Astrocyte (in vitro differentiated cells and primary cell): ENCODE measurements at regions not wholly inside any gene's neighbourhood (a gene's known extent, or its start where the extent isn't known, plus 50 kb on each side); places are given as distances from the start of the nearest gene placed in this dataset.

Experiments
- DNase-seq: peaks from one replicate; pipeline ENCODE4 v3.0.0-alpha.2; 2010; ENCODE audit warnings: low read depth
- FAIRE-seq: peaks from 2 replicates; lab custom pipeline; 2011; peaks lifted over from hg19 to GRCh38; lab: Jason Lieb, UNC
- H2AFZ ChIP-seq: 2 replicates; pipeline ENCODE4 v1.6.0; 2012; ENCODE audit warnings: low read depth, low read length, inconsistent platforms
- H3K27ac ChIP-seq: 2 replicates; pipeline ENCODE4 v1.5.1; 2011; ENCODE audit warnings: low read depth, low read length, inconsistent platforms
- H3K27me3 ChIP-seq: 2 replicates; pipeline ENCODE4 v1.6.0; 2011; ENCODE audit warnings: low read length, inconsistent platforms; ENCODE audit not compliant: insufficient read depth
- H3K36me3 ChIP-seq: 2 replicates; pipeline ENCODE4 v1.5.1; 2011; ENCODE audit warnings: low read length, inconsistent platforms; ENCODE audit not compliant: insufficient read depth
- H3K4me1 ChIP-seq: 2 replicates; pipeline ENCODE4 v1.5.1; 2011; ENCODE audit warnings: low read length, inconsistent platforms; ENCODE audit not compliant: insufficient read depth
- H3K4me2 ChIP-seq: 2 replicates; pipeline ENCODE4 v1.6.0; 2012; ENCODE audit warnings: low read length, inconsistent platforms
- H3K4me3 ChIP-seq: 2 replicates; pipeline ENCODE4 v1.5.1; 2011; ENCODE audit warnings: low read depth, mild to moderate bottlenecking, low read length, inconsistent platforms; ENCODE audit not compliant: insufficient read depth
- H3K79me2 ChIP-seq: 2 replicates; pipeline ENCODE4 v1.6.0; 2012; ENCODE audit warnings: mild to moderate bottlenecking, low read length, inconsistent platforms; ENCODE audit not compliant: insufficient read depth
- H3K9ac ChIP-seq: 2 replicates; pipeline ENCODE4 v1.6.0; 2012; ENCODE audit warnings: mild to moderate bottlenecking, low read length, inconsistent platforms
- H3K9me3 ChIP-seq: 2 replicates; pipeline ENCODE4 v1.5.1; 2012; ENCODE audit warnings: low read depth, mild to moderate bottlenecking, low read length, inconsistent platforms; ENCODE audit not compliant: insufficient read depth
- H4K20me1 ChIP-seq: 2 replicates; pipeline ENCODE4 v1.6.0; 2012; ENCODE audit warnings: low read length, inconsistent platforms; ENCODE audit not compliant: insufficient read depth
- H3K27ac Mint-ChIP-seq: one replicate; pipeline ENCODE4 v1.8.0; 2021; ENCODE audit warnings: mild to moderate bottlenecking, mixed read lengths; ENCODE audit not compliant: unreplicated experiment
- H3K27me3 Mint-ChIP-seq: one replicate; pipeline ENCODE4 v1.8.0; 2021; ENCODE audit warnings: low read depth, mixed read lengths; ENCODE audit not compliant: unreplicated experiment
- H3K36me3 Mint-ChIP-seq: one replicate; pipeline ENCODE4 v1.8.0; 2021; ENCODE audit warnings: low read depth, mixed read lengths; ENCODE audit not compliant: unreplicated experiment
- H3K4me1 Mint-ChIP-seq: one replicate; pipeline ENCODE4 v1.8.0; 2021; ENCODE audit warnings: low read depth, mixed read lengths; ENCODE audit not compliant: unreplicated experiment
- H3K4me3 Mint-ChIP-seq: one replicate; pipeline ENCODE4 v1.8.0; 2021; ENCODE audit warnings: mild to moderate bottlenecking, moderate library complexity, mixed read lengths; ENCODE audit not compliant: unreplicated experiment
- H3K9me3 Mint-ChIP-seq: one replicate; pipeline ENCODE4 v1.8.0; 2021; ENCODE audit warnings: mild to moderate bottlenecking, mixed read lengths; ENCODE audit not compliant: unreplicated experiment
- CTCF ChIP-seq: IDR thresholded peaks from 2 replicates; pipeline ENCODE4 v1.5.1; 2011; ENCODE audit warnings: low read depth, mild to moderate bottlenecking, inconsistent platforms, low read length, moderate library complexity; ENCODE audit not compliant: insufficient read depth
- EZH2 ChIP-seq: IDR thresholded peaks from 2 replicates; pipeline ENCODE4 v1.6.1; 2012; ENCODE audit warnings: mild to moderate bottlenecking, low read length, inconsistent platforms; ENCODE audit not compliant: insufficient read depth

DNA sequence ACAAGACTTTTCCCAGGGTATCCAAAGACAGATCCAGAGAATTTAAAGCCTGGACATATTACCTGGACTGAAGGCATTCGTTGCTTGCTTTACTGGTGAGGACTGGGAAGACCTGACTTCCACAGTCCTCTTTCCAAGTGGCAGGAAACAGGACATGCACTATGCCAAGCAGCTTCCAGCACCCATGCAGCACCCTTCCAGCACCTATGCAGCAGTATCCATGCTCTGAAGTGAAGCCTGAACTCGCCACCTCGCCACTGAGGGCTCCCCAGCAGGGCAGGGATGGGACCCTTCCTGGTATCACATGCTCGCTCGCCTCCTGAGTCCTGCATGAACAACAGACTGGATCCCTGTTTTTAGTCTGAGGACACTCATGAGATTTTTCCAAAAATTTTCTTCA lies 189.9 kb upstream of the KLF14 start:
- no peak overlapping the region for H3K27ac Mint-ChIP-seq
- Histone ChIP-seq H2AFZ (no peak overlapping the region), H4K20me1 (peaks cover 24% of the 10 kb centered on the region), H3K4me2 (peak overlapping the region; percentile 41), H3K36me3 (peaks cover 4% of the 10 kb centered on the region), H3K27ac (peak overlapping the region; percentile 7), H3K79me2 (peaks cover 96% of the 10 kb centered on the region), H3K9ac (peak overlapping the region; percentile 22), H3K9me3 (no peaks in the 10 kb centered on the region), H3K4me3 (no peak overlapping the region), H3K27me3 (no peaks in the 10 kb centered on the region), H3K4me1 (peaks cover 47% of the 10 kb centered on the region)
- peaks cover 7% of the 10 kb centered on the region for H3K36me3 Mint-ChIP-seq
- FAIRE-seq (no peak), DNase-seq (no peak)
- H3K27me3 Mint-ChIP-seq: no peaks in the 10 kb centered on the region
- H3K4me3 Mint-ChIP-seq: no peak overlapping the region
- TF ChIP-seq CTCF (no peak), EZH2 (no peak)
- peaks cover 35% of the 10 kb centered on the region for H3K4me1 Mint-ChIP-seq
- no peaks in the 10 kb centered on the region for H3K9me3 Mint-ChIP-seq

DNA sequence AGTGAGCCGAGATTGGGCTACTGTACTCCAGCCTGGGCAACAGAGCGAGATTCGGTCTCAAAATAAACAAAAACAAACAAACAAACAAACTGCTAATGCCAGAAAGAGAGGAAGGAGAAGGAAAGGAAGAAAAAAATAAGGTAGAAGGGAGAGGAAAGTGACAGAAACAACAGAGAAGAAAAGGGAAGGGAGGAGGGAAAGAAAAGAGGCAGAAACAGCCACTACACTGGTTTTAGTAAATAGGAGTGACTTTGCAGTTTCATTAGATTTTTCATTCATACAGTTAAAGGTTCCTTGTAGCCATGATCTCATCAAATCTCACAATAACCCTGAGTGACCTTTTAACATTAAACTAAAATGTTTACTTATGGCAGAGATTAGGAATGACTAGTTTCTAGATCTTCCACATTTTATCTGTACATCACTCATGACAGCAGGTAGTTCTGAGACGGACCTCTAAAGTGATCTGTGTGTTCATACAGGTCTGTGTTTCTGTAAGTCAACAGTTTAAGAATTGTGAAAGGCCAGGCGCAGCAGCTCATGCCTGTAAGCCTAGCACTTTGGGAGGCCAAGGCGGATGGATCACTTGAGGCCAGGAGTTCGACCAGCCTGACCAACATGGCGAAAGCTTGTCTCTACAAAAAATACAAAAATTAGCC lies 191.3 kb upstream of the KLF14 start:
- H3K27ac Mint-ChIP-seq: peak overlapping the region; percentile 17
- H4K20me1 ChIP-seq: peaks cover 32% of the 10 kb centered on the region
- H3K4me1 Mint-ChIP-seq: peaks cover 30% of the 10 kb centered on the region
- no peak overlapping the region for H3K9ac ChIP-seq
- H3K9me3 ChIP-seq: no peaks in the 10 kb centered on the region
- peaks cover 35% of the 10 kb centered on the region for H3K4me1 ChIP-seq
- peaks cover 96% of the 10 kb centered on the region for H3K79me2 ChIP-seq
- H3K27me3 Mint-ChIP-seq: no peaks in the 10 kb centered on the region
- no peak for FAIRE-seq
- no peaks in the 10 kb centered on the region for H3K27me3 ChIP-seq
- peaks cover 5% of the 10 kb centered on the region for H3K36me3 Mint-ChIP-seq
- no peak for DNase-seq
- no peak overlapping the region for H3K4me2 ChIP-seq
- no peak overlapping the region for H2AFZ ChIP-seq
- no peaks in the 10 kb centered on the region for H3K9me3 Mint-ChIP-seq
- H3K4me3 ChIP-seq: no peak overlapping the region
- no peak overlapping the region for H3K4me3 Mint-ChIP-seq
- peaks cover 4% of the 10 kb centered on the region for H3K36me3 ChIP-seq
- TF ChIP-seq CTCF (no peak), EZH2 (no peak)
- H3K27ac ChIP-seq: no peak overlapping the region

DNA sequence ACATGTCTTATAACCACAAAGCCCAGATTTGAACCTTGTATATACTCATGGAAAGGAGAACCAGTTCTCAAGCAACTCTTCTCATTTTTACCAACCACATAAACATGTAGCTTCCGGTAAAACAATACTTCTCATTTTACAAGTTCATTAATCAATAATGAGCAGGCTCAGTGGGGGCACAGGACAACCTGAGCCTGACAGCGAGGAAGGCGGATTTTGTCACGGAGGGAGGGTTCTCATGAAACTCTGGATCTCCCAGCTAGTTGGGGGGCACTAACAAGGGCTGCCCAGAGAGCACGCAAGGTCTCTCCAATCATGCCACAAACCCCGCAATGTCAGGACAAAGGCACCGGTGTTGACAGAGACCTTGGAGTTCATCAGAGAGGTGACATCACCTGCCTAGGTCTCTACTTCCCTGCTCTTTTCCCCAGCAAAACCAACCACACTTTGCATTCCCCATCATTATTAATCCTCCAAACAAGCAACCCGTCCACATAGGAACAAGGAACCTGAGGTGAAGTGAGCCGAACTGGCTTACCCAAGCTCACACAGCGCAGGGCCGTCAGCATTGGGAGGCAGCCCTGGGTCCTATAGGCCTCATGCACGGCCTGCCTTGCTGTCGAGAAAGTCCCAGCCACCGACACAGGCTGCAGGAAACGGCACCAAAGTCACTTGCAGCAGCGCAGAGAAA lies 192.1 kb upstream of the KLF14 start:
- peaks cover 28% of the 10 kb centered on the region for H3K4me1 Mint-ChIP-seq
- Histone ChIP-seq H3K4me1 (peaks cover 27% of the 10 kb centered on the region), H2AFZ (no peak overlapping the region), H3K9ac (no peak overlapping the region), H4K20me1 (peaks cover 40% of the 10 kb centered on the region), H3K36me3 (peaks cover 4% of the 10 kb centered on the region), H3K27me3 (no peaks in the 10 kb centered on the region), H3K9me3 (no peaks in the 10 kb centered on the region), H3K79me2 (peaks cover 96% of the 10 kb centered on the region), H3K27ac (no peak overlapping the region), H3K4me3 (no peak overlapping the region), H3K4me2 (no peak overlapping the region)
- no peak overlapping the region for H3K27ac Mint-ChIP-seq
- DNase-seq (no peak), FAIRE-seq (no peak)
- no peaks in the 10 kb centered on the region for H3K27me3 Mint-ChIP-seq
- peaks cover 3% of the 10 kb centered on the region for H3K36me3 Mint-ChIP-seq
- TF ChIP-seq EZH2 (no peak), CTCF (no peak)
- H3K9me3 Mint-ChIP-seq: no peaks in the 10 kb centered on the region
- H3K4me3 Mint-ChIP-seq: no peak overlapping the region
